GM12878 (cell line): ENCODE measurements at regions not wholly inside any gene's neighbourhood (a gene's known extent, or its start where the extent isn't known, plus 50 kb on each side); places are given as distances from the start of the nearest gene placed in this dataset.

ENCODE experiments used
- BCLAF1 ChIP-seq: fragments of 450-650 bp; IDR thresholded peaks from 2 replicates; pipeline ENCODE4 v1.6.1; 2017; ENCODE audit warnings: antibody characterized with exemption, mild to moderate bottlenecking, moderate library complexity
- ESRRA ChIP-seq: IDR thresholded peaks from 2 replicates; pipeline ENCODE4 v1.6.1; 2012; ENCODE audit warnings: mild to moderate bottlenecking, low read length, improper control_type of control experiment
- GABPA ChIP-seq: IDR thresholded peaks from 2 replicates; pipeline ENCODE4 v1.6.1; 2014; ENCODE audit warnings: antibody characterized with exemption, low read depth, mild to moderate bottlenecking, inconsistent platforms
- KLF5 ChIP-seq: fragments of 450-650 bp; IDR thresholded peaks from 2 replicates; pipeline ENCODE4 v1.6.1; 2014; ENCODE audit warnings: mild to moderate bottlenecking; ENCODE audit not compliant: partially characterized antibody
- MTA2 ChIP-seq: fragments of 450-650 bp; IDR thresholded peaks from 2 replicates; pipeline ENCODE4 v1.6.1; 2016; ENCODE audit warnings: low read depth, mild to moderate bottlenecking, moderate library complexity
- MXI1 ChIP-seq: fragments of 150-350 bp; IDR thresholded peaks from 2 replicates; pipeline ENCODE4 v1.6.1; 2011; ENCODE audit warnings: low read depth, mild to moderate bottlenecking, inconsistent platforms, low read length, improper control_type of control experiment
- NR2C2 ChIP-seq: IDR thresholded peaks from 2 replicates; pipeline ENCODE4 v1.6.1; 2011; ENCODE audit warnings: borderline replicate concordance, low read depth; ENCODE audit not compliant: control insufficient read depth, insufficient read length
- NRF1 ChIP-seq: conservative IDR thresholded peaks from 2 replicates; pipeline ENCODE4 v1.6.1; 2011; ENCODE audit warnings: mild to moderate bottlenecking, low read depth, low read length, improper control_type of control experiment
- PAX8 ChIP-seq: fragments of 450-650 bp; IDR thresholded peaks from 2 replicates; pipeline ENCODE4 v1.6.1; 2017; ENCODE audit warnings: mild to moderate bottlenecking, moderate library complexity
- POU2F2 ChIP-seq: IDR thresholded peaks from 3 replicates; pipeline ENCODE4 v1.6.1; 2011; ENCODE audit warnings: low read depth, mild to moderate bottlenecking, low read length, borderline replicate concordance
- RB1 ChIP-seq: fragments of 450-650 bp; formaldehyde crosslinking; IDR thresholded peaks from 2 replicates; pipeline ENCODE4 v1.6.1; 2017; ENCODE audit warnings: mild to moderate bottlenecking, borderline replicate concordance
- RELB ChIP-seq: fragments of 450-650 bp; IDR thresholded peaks from 2 replicates; pipeline ENCODE4 v1.6.1; 2017; ENCODE audit warnings: low read depth, mild to moderate bottlenecking, moderate library complexity
- TAF1 ChIP-seq: IDR thresholded peaks from 2 replicates; pipeline ENCODE4 v1.6.1; 2011; ENCODE audit warnings: mild to moderate bottlenecking, low read depth, low read length, borderline replicate concordance
- ZNF217 ChIP-seq: fragments of 450-650 bp; IDR thresholded peaks from 2 replicates; pipeline ENCODE4 v1.6.1; 2017; ENCODE audit warnings: antibody characterized with exemption, mild to moderate bottlenecking
- TF ChIP-seq, protein P1 (sequence below): fragments of 450-650 bp; IDR thresholded peaks from 2 replicates; pipeline ENCODE4 v1.6.1; 2017; ENCODE audit warnings: mild to moderate bottlenecking, moderate library complexity
- TF ChIP-seq, protein P2 (sequence below): fragments of 150-350 bp; IDR thresholded peaks from 2 replicates; pipeline ENCODE4 v1.6.1; 2014; ENCODE audit warnings: mild to moderate bottlenecking, low read depth, low read length
- TF ChIP-seq, protein P3 (sequence below): IDR thresholded peaks from 2 replicates; pipeline ENCODE4 v1.6.1; 2011; ENCODE audit warnings: low read depth, mild to moderate bottlenecking, low read length, moderate library complexity, borderline replicate concordance; ENCODE audit errors: extremely low read depth

GRCh38 chr3:28151608-28152228 lies 89.7 kb upstream of the CMC1 start (continued):
- TF ChIP-seq, protein P1, sequence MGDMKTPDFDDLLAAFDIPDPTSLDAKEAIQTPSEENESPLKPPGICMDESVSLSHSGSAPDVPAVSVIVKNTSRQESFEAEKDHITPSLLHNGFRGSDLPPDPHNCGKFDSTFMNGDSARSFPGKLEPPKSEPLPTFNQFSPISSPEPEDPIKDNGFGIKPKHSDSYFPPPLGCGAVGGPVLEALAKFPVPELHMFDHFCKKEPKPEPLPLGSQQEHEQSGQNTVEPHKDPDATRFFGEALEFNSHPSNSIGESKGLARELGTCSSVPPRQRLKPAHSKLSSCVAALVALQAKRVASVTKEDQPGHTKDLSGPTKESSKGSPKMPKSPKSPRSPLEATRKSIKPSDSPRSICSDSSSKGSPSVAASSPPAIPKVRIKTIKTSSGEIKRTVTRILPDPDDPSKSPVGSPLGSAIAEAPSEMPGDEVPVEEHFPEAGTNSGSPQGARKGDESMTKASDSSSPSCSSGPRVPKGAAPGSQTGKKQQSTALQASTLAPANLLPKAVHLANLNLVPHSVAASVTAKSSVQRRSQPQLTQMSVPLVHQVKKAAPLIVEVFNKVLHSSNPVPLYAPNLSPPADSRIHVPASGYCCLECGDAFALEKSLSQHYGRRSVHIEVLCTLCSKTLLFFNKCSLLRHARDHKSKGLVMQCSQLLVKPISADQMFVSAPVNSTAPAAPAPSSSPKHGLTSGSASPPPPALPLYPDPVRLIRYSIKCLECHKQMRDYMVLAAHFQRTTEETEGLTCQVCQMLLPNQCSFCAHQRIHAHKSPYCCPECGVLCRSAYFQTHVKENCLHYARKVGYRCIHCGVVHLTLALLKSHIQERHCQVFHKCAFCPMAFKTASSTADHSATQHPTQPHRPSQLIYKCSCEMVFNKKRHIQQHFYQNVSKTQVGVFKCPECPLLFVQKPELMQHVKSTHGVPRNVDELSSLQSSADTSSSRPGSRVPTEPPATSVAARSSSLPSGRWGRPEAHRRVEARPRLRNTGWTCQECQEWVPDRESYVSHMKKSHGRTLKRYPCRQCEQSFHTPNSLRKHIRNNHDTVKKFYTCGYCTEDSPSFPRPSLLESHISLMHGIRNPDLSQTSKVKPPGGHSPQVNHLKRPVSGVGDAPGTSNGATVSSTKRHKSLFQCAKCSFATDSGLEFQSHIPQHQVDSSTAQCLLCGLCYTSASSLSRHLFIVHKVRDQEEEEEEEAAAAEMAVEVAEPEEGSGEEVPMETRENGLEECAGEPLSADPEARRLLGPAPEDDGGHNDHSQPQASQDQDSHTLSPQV, result no peak
- no peak for TF ChIP-seq TAF1
- TF ChIP-seq RELB, result peak; percentile 55; the same call in 1 of the 2 replicates
- TF ChIP-seq MTA2, result peak; percentile 63; the same call in 1 of the 2 replicates
- TF ChIP-seq GABPA, result no peak
- no peak for TF ChIP-seq ZNF217
- TF ChIP-seq RB1, result no peak
- no peak for TF ChIP-seq MXI1
- TF ChIP-seq POU2F2, result no peak
- TF ChIP-seq, protein P2, sequence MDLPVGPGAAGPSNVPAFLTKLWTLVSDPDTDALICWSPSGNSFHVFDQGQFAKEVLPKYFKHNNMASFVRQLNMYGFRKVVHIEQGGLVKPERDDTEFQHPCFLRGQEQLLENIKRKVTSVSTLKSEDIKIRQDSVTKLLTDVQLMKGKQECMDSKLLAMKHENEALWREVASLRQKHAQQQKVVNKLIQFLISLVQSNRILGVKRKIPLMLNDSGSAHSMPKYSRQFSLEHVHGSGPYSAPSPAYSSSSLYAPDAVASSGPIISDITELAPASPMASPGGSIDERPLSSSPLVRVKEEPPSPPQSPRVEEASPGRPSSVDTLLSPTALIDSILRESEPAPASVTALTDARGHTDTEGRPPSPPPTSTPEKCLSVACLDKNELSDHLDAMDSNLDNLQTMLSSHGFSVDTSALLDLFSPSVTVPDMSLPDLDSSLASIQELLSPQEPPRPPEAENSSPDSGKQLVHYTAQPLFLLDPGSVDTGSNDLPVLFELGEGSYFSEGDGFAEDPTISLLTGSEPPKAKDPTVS, result no peak
- TF ChIP-seq, protein P3, sequence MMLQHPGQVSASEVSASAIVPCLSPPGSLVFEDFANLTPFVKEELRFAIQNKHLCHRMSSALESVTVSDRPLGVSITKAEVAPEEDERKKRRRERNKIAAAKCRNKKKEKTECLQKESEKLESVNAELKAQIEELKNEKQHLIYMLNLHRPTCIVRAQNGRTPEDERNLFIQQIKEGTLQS, result no peak
- TF ChIP-seq NR2C2, result no peak
- no peak for TF ChIP-seq ESRRA
- TF ChIP-seq NRF1, result no peak
- no peak for TF ChIP-seq BCLAF1
- TF ChIP-seq KLF5, result no peak
- TF ChIP-seq PAX8, result no peak
